IMR-90 (cell line): ENCODE measurements at regions not wholly inside any gene's neighbourhood (a gene's known extent, or its start where the extent isn't known, plus 50 kb on each side); places are given as distances from the start of the nearest gene placed in this dataset.
"Not testable (repeated sequence)": the region's sequence is repeated elsewhere in the genome, so short reads cannot be mapped to it uniquely, and the experiment has no call there.

Experiments used
- ATAC-seq: fragments of 200-7000 bp; cut with Tn5 transposase; 2 replicates; pipeline ENCODE4 v1.9.1; 2020; ENCODE audit warnings: low read depth, mild to moderate bottlenecking, moderate library complexity
- BruUV-seq: library from RNA; stranded (reverse); fragments of 400-500 nt; replicated peaks from 2 replicates; lab custom pipeline; 2021; lab: Mats Ljungman, UMichigan
- CTCF ChIA-PET: fragments of 300-600 bp; formaldehyde crosslinking; extraction: SDS; loops from one replicate; lab custom pipeline; 2021; ENCODE audit warnings: antibody characterized with exemption; lab: Yijun Ruan, JAX
- POLR2A ChIA-PET: fragments of 300-600 bp; sonication (Branson Sonifier 250); formaldehyde crosslinking; loops from one replicate; lab custom pipeline; 2022; ENCODE audit warnings: antibody characterized with exemption; ENCODE audit not compliant: unreplicated experiment; lab: Charles Lee
- DNase-seq: peaks from one replicate; pipeline ENCODE4 v3.0.0; 2013
- H2AFZ ChIP-seq: replicated peaks from 2 replicates; pipeline ENCODE3; 2013; ENCODE audit warnings: low read length, mild to moderate bottlenecking; ENCODE audit not compliant: poor library complexity
- H2AK5ac ChIP-seq: 2 replicates; pipeline ENCODE4 v1.6.1; 2013; ENCODE audit warnings: low read depth, low read length, inconsistent platforms
- H2AK9ac ChIP-seq: replicated peaks from 2 replicates; pipeline ENCODE3; 2013; ENCODE audit warnings: mild to moderate bottlenecking, low read depth, low read length, moderate library complexity; ENCODE audit not compliant: poor library complexity
- H2BK120ac ChIP-seq: 2 replicates; pipeline ENCODE4 v1.6.1; 2013; ENCODE audit warnings: low read depth, low read length, inconsistent platforms
- H2BK15ac ChIP-seq: 3 replicates; pipeline ENCODE4 v1.6.1; 2013; ENCODE audit warnings: low read depth, low read length, inconsistent platforms
- H2BK20ac ChIP-seq: 2 replicates; pipeline ENCODE4 v1.6.1; 2013; ENCODE audit warnings: low read depth, mild to moderate bottlenecking, inconsistent platforms, low read length, moderate library complexity
- H2BK5ac ChIP-seq: 2 replicates; pipeline ENCODE4 v1.6.1; 2013; ENCODE audit warnings: mild to moderate bottlenecking, low read depth, low read length, inconsistent platforms; ENCODE audit not compliant: poor library complexity, severe bottlenecking
- H3K14ac ChIP-seq: replicated peaks from 2 replicates; pipeline ENCODE4 v1.6.1; 2013; ENCODE audit warnings: low read depth, low read length, inconsistent platforms
- H3K18ac ChIP-seq: 2 replicates; pipeline ENCODE4 v1.6.1; 2013; ENCODE audit warnings: low read depth, low read length, control low read depth
- H3K23ac ChIP-seq: 2 replicates; pipeline ENCODE4 v1.6.1; 2013; ENCODE audit warnings: low read depth, low read length, inconsistent platforms
- H3K27ac ChIP-seq: 2 replicates; pipeline ENCODE4 v1.5.1; 2013; ENCODE audit warnings: mild to moderate bottlenecking, control low read depth, low read length; ENCODE audit not compliant: insufficient read depth
- H3K27me3 ChIP-seq: 2 replicates; pipeline ENCODE4 v1.6.1; 2013; ENCODE audit warnings: low read length; ENCODE audit not compliant: control insufficient read depth, insufficient read depth
- H3K36me3 ChIP-seq: 2 replicates; pipeline ENCODE4 v1.6.1; 2013; ENCODE audit warnings: low read length, mixed read lengths; ENCODE audit not compliant: control insufficient read depth, insufficient read depth
- H3K4ac ChIP-seq: 2 replicates; pipeline ENCODE4 v1.6.1; 2013; ENCODE audit warnings: low read depth, low read length, inconsistent platforms
- H3K4me1 ChIP-seq: 2 replicates; pipeline ENCODE4 v1.6.1; 2013; ENCODE audit warnings: low read length, mixed read lengths; ENCODE audit not compliant: control insufficient read depth, insufficient read depth
- H3K4me2 ChIP-seq: 2 replicates; pipeline ENCODE4 v1.6.1; 2013; ENCODE audit warnings: low read depth, mild to moderate bottlenecking, control low read depth, low read length, moderate library complexity
- H3K4me3 ChIP-seq: 2 replicates; pipeline ENCODE4 v1.5.1; 2013; ENCODE audit warnings: low read depth, mild to moderate bottlenecking, control low read depth, low read length, moderate library complexity; ENCODE audit not compliant: insufficient read depth
- H3K56ac ChIP-seq: 2 replicates; pipeline ENCODE4 v1.6.1; 2013; ENCODE audit warnings: low read length, inconsistent platforms; ENCODE audit not compliant: insufficient read depth; ENCODE audit errors: extremely low read depth
- H3K79me1 ChIP-seq, 2 experiments: 2 replicates each; pipeline ENCODE4 v1.6.1; 2013; ENCODE audit warnings: low read length in 2 of 2, inconsistent platforms in 1 of 2, low read depth in 1 of 2
- H3K9ac ChIP-seq: 2 replicates; pipeline ENCODE4 v1.6.1; 2013; ENCODE audit warnings: low read depth, low read length, control low read depth
- H3K9me1 ChIP-seq: 2 replicates; pipeline ENCODE4 v1.6.1; 2013; ENCODE audit warnings: low read length, inconsistent platforms; ENCODE audit not compliant: insufficient read depth
- H3K9me3 ChIP-seq: 2 replicates; pipeline ENCODE4 v1.6.1; 2013; ENCODE audit warnings: low read length; ENCODE audit not compliant: control insufficient read depth, insufficient read depth
- H4K20me1 ChIP-seq: 2 replicates; pipeline ENCODE4 v1.6.1; 2013; ENCODE audit warnings: low read length, inconsistent platforms; ENCODE audit not compliant: insufficient read depth
- H4K5ac ChIP-seq: 2 replicates; pipeline ENCODE4 v1.6.1; 2013; ENCODE audit warnings: mild to moderate bottlenecking, low read depth, low read length, control low read depth
- H4K8ac ChIP-seq, 2 experiments: 2 replicates each; pipeline ENCODE4 v1.6.1; 2013; ENCODE audit warnings: low read depth in 2 of 2, low read length in 2 of 2, control low read depth in 1 of 2, inconsistent platforms in 1 of 2
- H4K91ac ChIP-seq: 2 replicates; pipeline ENCODE4 v1.6.1; 2013; ENCODE audit warnings: low read depth, low read length, inconsistent platforms; ENCODE audit not compliant: insufficient read depth
- CEBPB ChIP-seq: IDR thresholded peaks from 2 replicates; pipeline ENCODE4 v1.6.1; 2012; ENCODE audit warnings: low read depth, low read length, improper control_type of control experiment
- CHD1 ChIP-seq: IDR thresholded peaks from 2 replicates; pipeline ENCODE4 v1.6.1; 2012; ENCODE audit warnings: low read depth, low read length, improper control_type of control experiment
- POLR2A ChIP-seq: IDR thresholded peaks from 2 replicates; pipeline ENCODE4 v1.6.1; 2012; ENCODE audit warnings: mild to moderate bottlenecking, low read depth, low read length
- WGBS, 2 experiments: methylation state at CpG; one replicate each; pipeline versions ENCODE4 v1.1.5 to v1.1.7; 2013; ENCODE audit warnings: missing lambda C conversion rate in 2 of 2; ENCODE audit not compliant: insufficient read length in 1 of 2; ENCODE audit errors: extremely low coverage in 2 of 2; 5-methylcytosine and 5-hydroxymethylcytosine counted together
- dilution Hi-C: fragments of 300-500 bp; cut with HindIII; formaldehyde crosslinking; loops from one replicate; pipeline ENCODE4 v1.14.3; 2018; ENCODE audit warnings: low sequenced_read_pairs; ENCODE audit not compliant: unreplicated experiment
- in situ Hi-C: fragments of 300-500 bp; cut with MboI; formaldehyde crosslinking; loops from 3 replicates; pipeline ENCODE4 v1.14.3; 2019; ENCODE audit warnings: low sequenced_read_pairs, inconsistent platforms, mixed read lengths
- intact Hi-C: fragments of 100-400 bp; cut with micrococcal nuclease; formaldehyde crosslinking; loops from 2 replicates; pipeline ENCODE4 v1.10.0; 2022

- Histone ChIP-seq H2AFZ (peak overlapping the region; percentile 37), H3K14ac (no peak overlapping the region), H3K9me3 (no peaks in the 10 kb centered on the region), H3K4ac (peak overlapping the region; percentile 56; the same call in 1 of the 2 replicates), H3K4me3 (no peak overlapping the region), H3K36me3 (no peaks in the 10 kb centered on the region), H3K23ac (no peak overlapping the region), H3K79me1 (no peaks in the 10 kb centered on the region), H3K4me1 (no peaks in the 10 kb centered on the region; the same call in 1 of the 2 replicates), H3K27ac (no peak overlapping the region), H2AK5ac (no peak overlapping the region), H3K4me2 (peak overlapping the region; percentile 48; the same call in 1 of the 2 replicates), H2AK9ac (no peak overlapping the region), H3K27me3 (peaks cover 2% of the 10 kb centered on the region; the same call in 1 of the 2 replicates), H4K91ac (peak overlapping the region; percentile 21; the same call in 1 of the 2 replicates), H4K8ac (peak overlapping the region in 1 of 2 experiments; percentile 80; a peak in 2 of 4 replicates), H3K9ac (no peak overlapping the region), H3K56ac (no peak overlapping the region), H2BK20ac (no peak overlapping the region; the same call in 1 of the 2 replicates), H4K5ac (peak overlapping the region; percentile 6; the same call in 1 of the 2 replicates), H4K20me1 (no peaks in the 10 kb centered on the region), H2BK5ac (peak overlapping the region; percentile 95), H2BK15ac (peak overlapping the region; percentile 68; the same call in 1 of the 3 replicates), H3K9me1 (no peaks in the 10 kb centered on the region), H2BK120ac (no peak overlapping the region), H3K18ac (peak overlapping the region; percentile 37; the same call in 1 of the 2 replicates)
- intact Hi-C loops (no loop called here), in situ Hi-C loops (no loop called here), dilution Hi-C loops (no loop called here)
- DNase-seq, result peak; percentile 32
- no peak for TF ChIP-seq POLR2A
- peak; percentile 30; the same call in 1 of the 2 replicates for TF ChIP-seq CEBPB
- TF ChIP-seq CHD1, result no peak
- WGBS, 2 experiments, result no CpG with 5 or more reads among the region's 3 CpGs
- BruUV-seq, result no TSS peak
- no peak for ATAC-seq
- POLR2A ChIA-PET, result no interaction called here
- CTCF ChIA-PET, result no interaction called here
Observed at GRCh38 chr17:13152501-13152900, 134.7 kb upstream of the ELAC2 start.

GRCh38 chr17:13150738-13151137 lies 132.9 kb upstream of the ELAC2 start:
- not testable (repeated sequence) for H4K91ac ChIP-seq, H3K23ac ChIP-seq

More at GRCh38 chr17:13150738-13151137, 132.9 kb upstream of the ELAC2 start:
- H2AFZ ChIP-seq, H3K56ac ChIP-seq, H3K9ac ChIP-seq, H3K14ac ChIP-seq, H4K5ac ChIP-seq, H2BK5ac ChIP-seq, DNase-seq, H3K18ac ChIP-seq, dilution Hi-C loops, H3K9me1 ChIP-seq, H3K36me3 ChIP-seq, H2BK120ac ChIP-seq, H3K4me3 ChIP-seq, ATAC-seq, H4K20me1 ChIP-seq, H2BK15ac ChIP-seq, H2AK9ac ChIP-seq, H3K4ac ChIP-seq, H2AK5ac ChIP-seq, H3K27ac ChIP-seq, H4K8ac ChIP-seq, H3K9me3 ChIP-seq, H3K79me1 ChIP-seq, H3K4me2 ChIP-seq, CTCF ChIA-PET, intact Hi-C loops, H3K27me3 ChIP-seq, H2BK20ac ChIP-seq, in situ Hi-C loops, H3K4me1 ChIP-seq, POLR2A ChIA-PET, BruUV-seq: not testable (repeated sequence)
- whole genome bisulfite sequencing, 2 experiments, result no CpG with 5 or more reads among the region's 6 CpGs
